ENCODE measurements at regions not wholly inside any gene's neighbourhood (a gene's known extent, or its start where the extent isn't known, plus 50 kb on each side); places are given as distances from the start of the nearest gene placed in this dataset.

DNA sequence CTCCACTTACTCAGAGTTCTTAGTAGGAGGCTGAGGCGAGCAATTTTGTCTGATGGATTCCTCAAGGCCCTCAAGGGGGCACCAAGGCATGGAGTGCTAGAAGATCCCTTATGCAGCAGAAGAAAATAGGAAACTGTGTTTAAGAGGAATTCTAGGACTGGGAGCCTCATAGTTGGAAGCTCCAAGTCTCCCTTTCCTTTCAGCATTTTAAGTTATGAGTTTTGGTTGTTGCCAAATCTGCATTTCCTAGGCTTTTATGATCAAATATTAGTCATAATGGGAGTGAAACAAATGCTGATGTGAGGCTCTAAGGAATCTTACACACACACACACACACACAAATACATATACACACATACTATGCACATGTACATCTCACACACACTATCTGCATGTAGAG, 714.0 kb downstream of the UTRN start:
- Histone ChIP-seq H3K4me3 (no peak overlapping the region), H3K27ac (ENCODE audit: low read depth) (no peak overlapping the region), H3K36me3 (ENCODE audit: insufficient read depth) (no peaks in the 10 kb centered on the region), H3K79me2 (replicated peaks; ENCODE audit: insufficient read depth) (no peaks in the 10 kb centered on the region), H3K9me2 (ENCODE audit: insufficient read depth) (0 out of 2 replicates have a peak, but pooled peaks cover 2% of the 10 kb centered on the region), H3K4me1 (ENCODE audit: insufficient read depth) (no peaks in the 10 kb centered on the region), H3K27me3 (ENCODE audit: insufficient read depth) (no peaks in the 10 kb centered on the region), H3K4me2 (no peak overlapping the region), H4K20me1 (replicated peaks; ENCODE audit: insufficient read depth) (no peaks in the 10 kb centered on the region), H3F3A (replicated peaks; ENCODE audit: low read depth) (no peaks in the 10 kb centered on the region), H2AFZ (no peak overlapping the region)
- Mint-ChIP-seq H3K27me3 (ENCODE audit: insufficient read depth, low read depth, poor library complexity) (no peaks in the 10 kb centered on the region), H3K4me3 (no peak overlapping the region), H3K4me1 (no peaks in the 10 kb centered on the region), H3K27ac (no peak overlapping the region), H3K9me3 (no peaks in the 10 kb centered on the region; the same call in 2 of the 3 replicates), H3K36me3 (ENCODE audit: low read depth) (no peaks in the 10 kb centered on the region)
- TF ChIP-seq, protein P1, sequence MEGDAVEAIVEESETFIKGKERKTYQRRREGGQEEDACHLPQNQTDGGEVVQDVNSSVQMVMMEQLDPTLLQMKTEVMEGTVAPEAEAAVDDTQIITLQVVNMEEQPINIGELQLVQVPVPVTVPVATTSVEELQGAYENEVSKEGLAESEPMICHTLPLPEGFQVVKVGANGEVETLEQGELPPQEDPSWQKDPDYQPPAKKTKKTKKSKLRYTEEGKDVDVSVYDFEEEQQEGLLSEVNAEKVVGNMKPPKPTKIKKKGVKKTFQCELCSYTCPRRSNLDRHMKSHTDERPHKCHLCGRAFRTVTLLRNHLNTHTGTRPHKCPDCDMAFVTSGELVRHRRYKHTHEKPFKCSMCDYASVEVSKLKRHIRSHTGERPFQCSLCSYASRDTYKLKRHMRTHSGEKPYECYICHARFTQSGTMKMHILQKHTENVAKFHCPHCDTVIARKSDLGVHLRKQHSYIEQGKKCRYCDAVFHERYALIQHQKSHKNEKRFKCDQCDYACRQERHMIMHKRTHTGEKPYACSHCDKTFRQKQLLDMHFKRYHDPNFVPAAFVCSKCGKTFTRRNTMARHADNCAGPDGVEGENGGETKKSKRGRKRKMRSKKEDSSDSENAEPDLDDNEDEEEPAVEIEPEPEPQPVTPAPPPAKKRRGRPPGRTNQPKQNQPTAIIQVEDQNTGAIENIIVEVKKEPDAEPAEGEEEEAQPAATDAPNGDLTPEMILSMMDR (conservative IDR thresholded peaks at IDR 0.05; ENCODE audit: low read depth in 2 of 2), result peak; percentile 18 to 38; a peak in 3 of 4 replicates
- TF ChIP-seq JUNB (IDR thresholded peaks at IDR 0.05; ENCODE audit: unreplicated experiment) (no peak), NANOG (IDR thresholded peaks at IDR 0.05; ENCODE audit: borderline replicate concordance) (no peak)
- ATAC-seq (no peak), DNase-seq (ENCODE audit: low spot score) (no peak)

DNA sequence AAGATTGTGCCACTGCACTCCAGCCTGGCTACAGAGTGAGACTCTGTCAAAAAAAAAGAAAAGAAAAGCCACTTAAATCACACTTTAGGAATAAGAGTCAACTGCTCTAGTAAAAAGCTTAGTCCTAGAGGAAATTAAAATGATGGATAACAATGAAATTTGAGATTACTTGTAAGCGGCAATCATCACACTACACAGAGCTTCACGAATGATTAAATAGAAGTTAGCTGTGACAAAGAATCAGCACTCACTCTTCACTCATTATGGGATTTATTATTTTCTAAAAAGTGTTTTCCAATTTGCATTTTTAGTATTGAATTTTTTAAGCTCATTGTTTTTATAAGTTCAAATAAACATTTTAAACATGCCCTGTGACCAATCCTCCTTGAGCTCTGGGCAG, 718.0 kb downstream of the UTRN start:
- no peaks in the 10 kb centered on the region for H3K27me3 Mint-ChIP-seq (ENCODE audit: insufficient read depth, low read depth, poor library complexity)
- H3K4me3 Mint-ChIP-seq, result no peak overlapping the region
- no peak overlapping the region for H3K27ac ChIP-seq (ENCODE audit: low read depth)
- TF ChIP-seq EZH2phosphoT487 (IDR thresholded peaks at IDR 0.05; ENCODE audit: unreplicated experiment), result no peak
- no peak for TF ChIP-seq JUNB (IDR thresholded peaks at IDR 0.05; ENCODE audit: unreplicated experiment)
- no peak for TF ChIP-seq CREB1 (CRISPR knock-in tag; IDR thresholded peaks at IDR 0.05; ENCODE audit: low read depth)
- TF ChIP-seq, protein P1 (conservative IDR thresholded peaks at IDR 0.05; ENCODE audit: low read depth in 2 of 2), result no peak
- TF ChIP-seq POLR2AphosphoS5 (IDR thresholded peaks at IDR 0.05; ENCODE audit: low read depth), result no peak
- no peak for TF ChIP-seq ZNF331 (CRISPR knock-in tag; IDR thresholded peaks at IDR 0.05; ENCODE audit: low read depth)
- TF ChIP-seq, protein P2, sequence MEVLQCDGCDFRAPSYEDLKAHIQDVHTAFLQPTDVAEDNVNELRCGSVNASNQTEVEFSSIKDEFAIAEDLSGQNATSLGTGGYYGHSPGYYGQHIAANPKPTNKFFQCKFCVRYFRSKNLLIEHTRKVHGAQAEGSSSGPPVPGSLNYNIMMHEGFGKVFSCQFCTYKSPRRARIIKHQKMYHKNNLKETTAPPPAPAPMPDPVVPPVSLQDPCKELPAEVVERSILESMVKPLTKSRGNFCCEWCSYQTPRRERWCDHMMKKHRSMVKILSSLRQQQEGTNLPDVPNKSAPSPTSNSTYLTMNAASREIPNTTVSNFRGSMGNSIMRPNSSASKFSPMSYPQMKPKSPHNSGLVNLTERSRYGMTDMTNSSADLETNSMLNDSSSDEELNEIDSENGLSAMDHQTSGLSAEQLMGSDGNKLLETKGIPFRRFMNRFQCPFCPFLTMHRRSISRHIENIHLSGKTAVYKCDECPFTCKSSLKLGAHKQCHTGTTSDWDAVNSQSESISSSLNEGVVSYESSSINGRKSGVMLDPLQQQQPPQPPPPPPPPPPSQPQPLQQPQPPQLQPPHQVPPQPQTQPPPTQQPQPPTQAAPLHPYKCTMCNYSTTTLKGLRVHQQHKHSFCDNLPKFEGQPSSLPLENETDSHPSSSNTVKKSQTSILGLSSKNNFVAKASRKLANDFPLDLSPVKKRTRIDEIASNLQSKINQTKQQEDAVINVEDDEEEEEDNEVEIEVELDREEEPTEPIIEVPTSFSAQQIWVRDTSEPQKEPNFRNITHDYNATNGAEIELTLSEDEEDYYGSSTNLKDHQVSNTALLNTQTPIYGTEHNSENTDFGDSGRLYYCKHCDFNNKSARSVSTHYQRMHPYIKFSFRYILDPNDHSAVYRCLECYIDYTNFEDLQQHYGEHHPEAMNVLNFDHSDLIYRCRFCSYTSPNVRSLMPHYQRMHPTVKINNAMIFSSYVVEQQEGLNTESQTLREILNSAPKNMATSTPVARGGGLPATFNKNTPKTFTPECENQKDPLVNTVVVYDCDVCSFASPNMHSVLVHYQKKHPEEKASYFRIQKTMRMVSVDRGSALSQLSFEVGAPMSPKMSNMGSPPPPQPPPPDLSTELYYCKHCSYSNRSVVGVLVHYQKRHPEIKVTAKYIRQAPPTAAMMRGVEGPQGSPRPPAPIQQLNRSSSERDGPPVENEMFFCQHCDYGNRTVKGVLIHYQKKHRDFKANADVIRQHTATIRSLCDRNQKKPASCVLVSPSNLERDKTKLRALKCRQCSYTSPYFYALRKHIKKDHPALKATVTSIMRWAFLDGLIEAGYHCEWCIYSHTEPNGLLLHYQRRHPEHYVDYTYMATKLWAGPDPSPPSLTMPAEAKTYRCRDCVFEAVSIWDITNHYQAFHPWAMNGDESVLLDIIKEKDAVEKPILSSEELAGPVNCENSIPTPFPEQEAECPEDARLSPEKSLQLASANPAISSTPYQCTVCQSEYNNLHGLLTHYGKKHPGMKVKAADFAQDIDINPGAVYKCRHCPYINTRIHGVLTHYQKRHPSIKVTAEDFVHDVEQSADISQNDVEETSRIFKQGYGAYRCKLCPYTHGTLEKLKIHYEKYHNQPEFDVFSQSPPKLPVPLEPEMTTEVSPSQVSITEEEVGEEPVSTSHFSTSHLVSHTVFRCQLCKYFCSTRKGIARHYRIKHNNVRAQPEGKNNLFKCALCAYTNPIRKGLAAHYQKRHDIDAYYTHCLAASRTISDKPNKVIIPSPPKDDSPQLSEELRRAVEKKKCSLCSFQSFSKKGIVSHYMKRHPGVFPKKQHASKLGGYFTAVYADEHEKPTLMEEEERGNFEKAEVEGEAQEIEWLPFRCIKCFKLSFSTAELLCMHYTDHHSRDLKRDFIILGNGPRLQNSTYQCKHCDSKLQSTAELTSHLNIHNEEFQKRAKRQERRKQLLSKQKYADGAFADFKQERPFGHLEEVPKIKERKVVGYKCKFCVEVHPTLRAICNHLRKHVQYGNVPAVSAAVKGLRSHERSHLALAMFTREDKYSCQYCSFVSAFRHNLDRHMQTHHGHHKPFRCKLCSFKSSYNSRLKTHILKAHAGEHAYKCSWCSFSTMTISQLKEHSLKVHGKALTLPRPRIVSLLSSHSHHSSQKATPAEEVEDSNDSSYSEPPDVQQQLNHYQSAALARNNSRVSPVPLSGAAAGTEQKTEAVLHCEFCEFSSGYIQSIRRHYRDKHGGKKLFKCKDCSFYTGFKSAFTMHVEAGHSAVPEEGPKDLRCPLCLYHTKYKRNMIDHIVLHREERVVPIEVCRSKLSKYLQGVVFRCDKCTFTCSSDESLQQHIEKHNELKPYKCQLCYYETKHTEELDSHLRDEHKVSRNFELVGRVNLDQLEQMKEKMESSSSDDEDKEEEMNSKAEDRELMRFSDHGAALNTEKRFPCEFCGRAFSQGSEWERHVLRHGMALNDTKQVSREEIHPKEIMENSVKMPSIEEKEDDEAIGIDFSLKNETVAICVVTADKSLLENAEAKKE (CRISPR knock-in tag; IDR thresholded peaks at IDR 0.05), result no peak
- TF ChIP-seq NANOG (IDR thresholded peaks at IDR 0.05; ENCODE audit: borderline replicate concordance), result no peak
- TF ChIP-seq ZNF114 (CRISPR knock-in tag; IDR thresholded peaks at IDR 0.05), result no peak

More for the DNA sequence above, 718.0 kb downstream of the UTRN start:
- H3K36me3 Mint-ChIP-seq (ENCODE audit: low read depth), result no peaks in the 10 kb centered on the region
- no peak overlapping the region for H2AFZ ChIP-seq
- no peak overlapping the region for H3K27ac Mint-ChIP-seq
- H3K9me2 ChIP-seq (ENCODE audit: insufficient read depth), result 0 out of 2 replicates have a peak, but pooled peaks cover 10% of the 10 kb centered on the region
- no peaks in the 10 kb centered on the region for H3K79me2 ChIP-seq (replicated peaks; ENCODE audit: insufficient read depth)
- no peak overlapping the region for H3K4me3 ChIP-seq
- H4K20me1 ChIP-seq (replicated peaks; ENCODE audit: insufficient read depth), result no peaks in the 10 kb centered on the region
- no peak for ATAC-seq
- DNase-seq (ENCODE audit: low spot score), result no peak
- peaks cover 12% of the 10 kb centered on the region for H3K4me1 Mint-ChIP-seq
- H3K4me1 ChIP-seq (ENCODE audit: insufficient read depth), result peaks cover 9% of the 10 kb centered on the region; the same call in 1 of the 2 replicates
- no peak overlapping the region for H3K4me2 ChIP-seq
- H3K36me3 ChIP-seq (ENCODE audit: insufficient read depth), result no peaks in the 10 kb centered on the region
- H3K27me3 ChIP-seq (ENCODE audit: insufficient read depth), result no peaks in the 10 kb centered on the region
- H3K9me3 Mint-ChIP-seq, result no peaks in the 10 kb centered on the region; the same call in 2 of the 3 replicates
- no peaks in the 10 kb centered on the region for H3F3A ChIP-seq (replicated peaks; ENCODE audit: low read depth)

Data from GM23338 (cell line).